ENCODE measurements at regions not wholly inside any gene's neighbourhood (a gene's known extent, or its start where the extent isn't known, plus 50 kb on each side); places are given as distances from the start of the nearest gene placed in this dataset.

GRCh38 chr2:239753401-239753837, 271.7 kb downstream of the NDUFA10 start:
- TF ChIP-seq CTCF (IDR thresholded peaks at IDR 0.05) (no peak), POLR2A (IDR thresholded peaks at IDR 0.05) (no peak), EP300 (IDR thresholded peaks at IDR 0.05; ENCODE audit: low read depth) (no peak), POLR2AphosphoS5 (IDR thresholded peaks at IDR 0.05) (no peak)
